D721Med (cell line): ENCODE measurements at regions not wholly inside any gene's neighbourhood (a gene's known extent, or its start where the extent isn't known, plus 50 kb on each side); places are given as distances from the start of the nearest gene placed in this dataset.
"Not testable (repeated sequence)": the region's sequence is repeated elsewhere in the genome, so short reads cannot be mapped to it uniquely, and the experiment has no call there.

Source experiments
- DNase-seq: peaks from one replicate; pipeline ENCODE4 v3.0.0; 2011; ENCODE audit warnings: low spot score; ENCODE audit not compliant: insufficient read length
- FAIRE-seq: peaks from 2 replicates; lab custom pipeline; 2011; peaks lifted over from hg19 to GRCh38; lab: Jason Lieb, UNC
- CTCF ChIP-seq: IDR thresholded peaks from 2 replicates; pipeline ENCODE4 v1.5.1; 2012; ENCODE audit warnings: mild to moderate bottlenecking, control low read depth; ENCODE audit not compliant: insufficient read depth; ENCODE audit errors: missing control alignments

- FAIRE-seq (no peak), DNase-seq (no peak)
- no peak for TF ChIP-seq CTCF
These were observed 75.2 kb upstream of the COX7C start for GRCh38 chr5:86542532-86542931.

GRCh38 chr5:86546044-86546443, 71.7 kb upstream of the COX7C start:
- DNase-seq (no peak), FAIRE-seq (no peak)
- TF ChIP-seq CTCF: no peak

GRCh38 chr5:86546582-86546981, 71.2 kb upstream of the COX7C start:
- FAIRE-seq (peak; percentile 80), DNase-seq (no peak)
- no peak for TF ChIP-seq CTCF

GRCh38 chr5:86554638-86555037, 63.1 kb upstream of the COX7C start:
- DNase-seq (no peak), FAIRE-seq (no peak)
- TF ChIP-seq CTCF: no peak

- no peak for TF ChIP-seq CTCF
- no peak for DNase-seq
- no peak for FAIRE-seq
These were observed 59.8 kb upstream of the COX7C start for GRCh38 chr5:86557920-86558319.

- FAIRE-seq (no peak), DNase-seq (no peak)
- no peak for TF ChIP-seq CTCF
These were observed 52.4 kb upstream of the COX7C start for GRCh38 chr5:86565197-86565789.

GRCh38 chr5:86566030-86566429, 51.7 kb upstream of the COX7C start:
- TF ChIP-seq CTCF: peak; percentile 11
- DNase-seq, FAIRE-seq: not testable (repeated sequence)
